ENCODE measurements at regions not wholly inside any gene's neighbourhood (a gene's known extent, or its start where the extent isn't known, plus 50 kb on each side); places are given as distances from the start of the nearest gene placed in this dataset.

DNA sequence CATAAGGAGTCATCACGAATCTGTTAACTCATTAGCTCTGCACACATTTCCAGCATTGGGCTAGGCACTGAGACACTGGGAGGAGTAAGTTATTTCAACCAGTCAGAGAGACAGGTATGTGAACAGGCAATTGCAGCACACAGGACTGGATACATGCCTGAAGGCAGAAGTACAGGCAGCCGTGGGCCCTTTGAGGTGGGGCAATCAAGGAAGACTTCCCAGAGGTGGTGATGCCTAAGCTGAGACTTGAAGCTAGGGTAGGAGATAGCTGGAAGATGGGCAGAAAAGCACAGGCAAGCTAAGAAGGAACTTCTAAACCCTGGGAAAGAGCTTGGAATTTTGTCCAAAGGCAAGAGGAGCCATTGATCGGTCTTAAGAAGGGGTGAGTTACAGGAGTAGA is 249.7 kb downstream of the EMX2 start:
- Histone ChIP-seq H3K9ac (ENCODE audit: insufficient read depth, low read length) (no peak overlapping the region), H3K36me3 (ENCODE audit: control insufficient read depth, insufficient read depth, low read length) (no peaks in the 10 kb centered on the region), H3K27me3 (ENCODE audit: control insufficient read depth, insufficient read depth, low read length) (no peaks in the 10 kb centered on the region), H3K4me2 (ENCODE audit: extremely low read depth, insufficient read depth, low read length) (no peak overlapping the region), H3K4me3 (replicated peaks in 1 of 4; ENCODE audit: control extremely low read depth in 1 of 4, insufficient read depth in 1 of 4, low read depth in 3 of 4, low read length in 4 of 4) (no peak overlapping the region), H3K9me3 (ENCODE audit: control insufficient read depth, insufficient read depth, low read depth, low read length) (no peaks in the 10 kb centered on the region), H4K20me1 (ENCODE audit: control insufficient read depth, extremely low read depth, insufficient read depth, low read length) (no peaks in the 10 kb centered on the region), H2AFZ (ENCODE audit: low read length) (no peak overlapping the region), H3K79me2 (ENCODE audit: control insufficient read depth, insufficient read depth, low read length) (no peaks in the 10 kb centered on the region), H3K27ac (ENCODE audit: insufficient read depth, low read length) (no peak overlapping the region), H3K4me1 (ENCODE audit: control insufficient read depth, extremely low read depth, insufficient read depth, low read length) (no peaks in the 10 kb centered on the region)
- no peak for TF ChIP-seq EZH2 (IDR thresholded peaks at IDR 0.05; ENCODE audit: low read length, missing control alignments)
- TF ChIP-seq, protein P1, sequence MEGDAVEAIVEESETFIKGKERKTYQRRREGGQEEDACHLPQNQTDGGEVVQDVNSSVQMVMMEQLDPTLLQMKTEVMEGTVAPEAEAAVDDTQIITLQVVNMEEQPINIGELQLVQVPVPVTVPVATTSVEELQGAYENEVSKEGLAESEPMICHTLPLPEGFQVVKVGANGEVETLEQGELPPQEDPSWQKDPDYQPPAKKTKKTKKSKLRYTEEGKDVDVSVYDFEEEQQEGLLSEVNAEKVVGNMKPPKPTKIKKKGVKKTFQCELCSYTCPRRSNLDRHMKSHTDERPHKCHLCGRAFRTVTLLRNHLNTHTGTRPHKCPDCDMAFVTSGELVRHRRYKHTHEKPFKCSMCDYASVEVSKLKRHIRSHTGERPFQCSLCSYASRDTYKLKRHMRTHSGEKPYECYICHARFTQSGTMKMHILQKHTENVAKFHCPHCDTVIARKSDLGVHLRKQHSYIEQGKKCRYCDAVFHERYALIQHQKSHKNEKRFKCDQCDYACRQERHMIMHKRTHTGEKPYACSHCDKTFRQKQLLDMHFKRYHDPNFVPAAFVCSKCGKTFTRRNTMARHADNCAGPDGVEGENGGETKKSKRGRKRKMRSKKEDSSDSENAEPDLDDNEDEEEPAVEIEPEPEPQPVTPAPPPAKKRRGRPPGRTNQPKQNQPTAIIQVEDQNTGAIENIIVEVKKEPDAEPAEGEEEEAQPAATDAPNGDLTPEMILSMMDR (conservative IDR thresholded peaks at IDR 0.05 in 1 of 2, IDR thresholded peaks at IDR 0.05 in 1 of 2; ENCODE audit: low read depth in 1 of 2, low read length in 2 of 2): no peak
- no peak for DNase-seq (ENCODE audit: low read depth in 2 of 2)

DNA sequence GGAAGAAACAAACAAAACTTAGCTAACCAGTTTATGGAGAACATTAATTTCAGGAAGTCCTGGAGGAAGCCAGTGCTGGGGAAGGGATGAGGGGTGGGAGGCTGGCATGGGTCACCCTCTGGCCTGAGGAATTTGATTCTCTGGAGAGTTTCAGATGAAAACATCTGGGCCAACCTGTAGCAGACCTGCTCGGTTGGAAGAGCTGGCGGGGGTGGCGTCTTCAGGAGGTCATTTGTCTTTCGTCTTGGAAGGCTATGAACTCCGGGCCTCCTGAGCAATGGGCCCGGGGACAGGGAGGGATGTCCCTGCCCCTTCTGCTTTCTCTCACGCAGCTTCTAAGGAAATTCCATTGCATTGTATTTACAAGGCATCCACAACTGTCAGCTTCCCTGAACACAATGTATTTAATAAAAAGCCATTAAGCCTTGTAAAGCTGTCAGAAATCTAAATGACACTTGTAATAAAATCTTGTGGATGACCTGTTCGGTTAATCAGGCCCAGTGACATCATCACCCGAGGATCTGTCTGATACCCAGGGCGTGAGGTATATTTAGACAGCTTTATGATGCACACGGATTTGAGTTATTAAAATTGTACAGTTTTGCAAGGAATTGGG is 250.5 kb downstream of the RAB11FIP2 start:
- Histone ChIP-seq H2AFZ (ENCODE audit: low read length) (no peak overlapping the region), H4K20me1 (ENCODE audit: control insufficient read depth, extremely low read depth, insufficient read depth, low read length) (no peaks in the 10 kb centered on the region), H3K9me3 (ENCODE audit: control insufficient read depth, insufficient read depth, low read depth, low read length) (no peaks in the 10 kb centered on the region), H3K79me2 (ENCODE audit: control insufficient read depth, insufficient read depth, low read length) (no peaks in the 10 kb centered on the region), H3K4me3 (replicated peaks in 1 of 4; ENCODE audit: control extremely low read depth in 1 of 4, insufficient read depth in 1 of 4, low read depth in 3 of 4, low read length in 4 of 4) (no peak overlapping the region), H3K4me1 (ENCODE audit: control insufficient read depth, extremely low read depth, insufficient read depth, low read length) (no peaks in the 10 kb centered on the region), H3K27ac (ENCODE audit: insufficient read depth, low read length) (no peak overlapping the region), H3K4me2 (ENCODE audit: extremely low read depth, insufficient read depth, low read length) (no peak overlapping the region), H3K9ac (ENCODE audit: insufficient read depth, low read length) (no peak overlapping the region), H3K36me3 (ENCODE audit: control insufficient read depth, insufficient read depth, low read length) (no peaks in the 10 kb centered on the region), H3K27me3 (ENCODE audit: control insufficient read depth, insufficient read depth, low read length) (no peaks in the 10 kb centered on the region)
- no peak for DNase-seq (ENCODE audit: low read depth in 2 of 2)
- TF ChIP-seq EZH2 (IDR thresholded peaks at IDR 0.05; ENCODE audit: low read length, missing control alignments): no peak
- TF ChIP-seq, protein P1 (conservative IDR thresholded peaks at IDR 0.05 in 1 of 2, IDR thresholded peaks at IDR 0.05 in 1 of 2; ENCODE audit: low read depth in 1 of 2, low read length in 2 of 2): no peak

DNA sequence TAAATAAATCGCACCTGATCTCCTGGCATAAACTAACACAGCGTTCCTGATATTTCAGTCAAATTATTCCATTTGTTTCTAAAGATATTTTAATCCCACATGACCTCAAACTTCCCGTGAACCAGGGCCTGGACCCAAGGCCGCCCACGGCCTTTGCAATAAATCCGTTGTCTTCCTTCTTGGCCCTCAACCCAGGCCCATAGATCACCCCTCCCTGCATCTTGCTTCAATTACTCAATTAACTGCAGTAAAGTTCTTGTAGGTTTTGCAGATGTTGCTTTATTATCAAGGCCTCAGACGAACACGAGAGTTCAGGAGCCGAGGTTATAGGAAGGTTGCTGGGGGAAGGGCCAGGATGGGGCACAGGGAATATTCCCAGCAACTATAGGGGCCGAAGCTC is 249.4 kb downstream of the RAB11FIP2 start:
- Histone ChIP-seq H3K4me3 (replicated peaks in 1 of 4; ENCODE audit: control extremely low read depth in 1 of 4, insufficient read depth in 1 of 4, low read depth in 3 of 4, low read length in 4 of 4) (no peak overlapping the region), H3K9ac (ENCODE audit: insufficient read depth, low read length) (no peak overlapping the region)

More for the DNA sequence above, 249.4 kb downstream of the RAB11FIP2 start:
- Histone ChIP-seq H3K79me2 (ENCODE audit: control insufficient read depth, insufficient read depth, low read length) (no peaks in the 10 kb centered on the region), H3K27ac (ENCODE audit: insufficient read depth, low read length) (no peak overlapping the region), H3K9me3 (ENCODE audit: control insufficient read depth, insufficient read depth, low read depth, low read length) (no peaks in the 10 kb centered on the region), H3K36me3 (ENCODE audit: control insufficient read depth, insufficient read depth, low read length) (no peaks in the 10 kb centered on the region), H3K4me1 (ENCODE audit: control insufficient read depth, extremely low read depth, insufficient read depth, low read length) (no peaks in the 10 kb centered on the region), H3K27me3 (ENCODE audit: control insufficient read depth, insufficient read depth, low read length) (no peaks in the 10 kb centered on the region), H3K4me2 (ENCODE audit: extremely low read depth, insufficient read depth, low read length) (no peak overlapping the region), H4K20me1 (ENCODE audit: control insufficient read depth, extremely low read depth, insufficient read depth, low read length) (no peaks in the 10 kb centered on the region), H2AFZ (ENCODE audit: low read length) (no peak overlapping the region)
- TF ChIP-seq EZH2 (IDR thresholded peaks at IDR 0.05; ENCODE audit: low read length, missing control alignments): no peak
- TF ChIP-seq, protein P1 (conservative IDR thresholded peaks at IDR 0.05 in 1 of 2, IDR thresholded peaks at IDR 0.05 in 1 of 2; ENCODE audit: low read depth in 1 of 2, low read length in 2 of 2): no peak
- DNase-seq (ENCODE audit: low read depth in 2 of 2): no peak
